Urinary bladder (tissue), 3 donors: ENCODE measurements at regions not wholly inside any gene's neighbourhood (a gene's known extent, or its start where the extent isn't known, plus 50 kb on each side); places are given as distances from the start of the nearest gene placed in this dataset.

Experiments
- DNase-seq: peaks from one replicate; pipeline ENCODE4 v3.0.0-alpha.2; 2015; ENCODE audit errors: extremely low spot score
- H3K27ac ChIP-seq: one replicate; pipeline ENCODE4 v1.5.1; 2013; ENCODE audit warnings: low read depth, mild to moderate bottlenecking, moderate library complexity
- H3K36me3 ChIP-seq: one replicate; pipeline ENCODE4 v1.6.1; 2013; ENCODE audit warnings: mild to moderate bottlenecking, moderate library complexity; ENCODE audit not compliant: insufficient read depth
- H3K4me1 ChIP-seq: one replicate; pipeline ENCODE4 v1.6.1; 2013; ENCODE audit warnings: mild to moderate bottlenecking, moderate library complexity; ENCODE audit not compliant: insufficient read depth
- H3K4me3 ChIP-seq: one replicate; pipeline ENCODE4 v1.5.1; 2013; ENCODE audit warnings: low read depth, low read length
- WGBS: extraction: QIAGEN DNeasy Blood & Tissue Kit; methylation state at CpG from one replicate; pipeline ENCODE4 v1.1.7; 2013; 5-methylcytosine and 5-hydroxymethylcytosine counted together
- donor health status: healthy with polysubstance abuse.
- donor health status: healthy.

DNA sequence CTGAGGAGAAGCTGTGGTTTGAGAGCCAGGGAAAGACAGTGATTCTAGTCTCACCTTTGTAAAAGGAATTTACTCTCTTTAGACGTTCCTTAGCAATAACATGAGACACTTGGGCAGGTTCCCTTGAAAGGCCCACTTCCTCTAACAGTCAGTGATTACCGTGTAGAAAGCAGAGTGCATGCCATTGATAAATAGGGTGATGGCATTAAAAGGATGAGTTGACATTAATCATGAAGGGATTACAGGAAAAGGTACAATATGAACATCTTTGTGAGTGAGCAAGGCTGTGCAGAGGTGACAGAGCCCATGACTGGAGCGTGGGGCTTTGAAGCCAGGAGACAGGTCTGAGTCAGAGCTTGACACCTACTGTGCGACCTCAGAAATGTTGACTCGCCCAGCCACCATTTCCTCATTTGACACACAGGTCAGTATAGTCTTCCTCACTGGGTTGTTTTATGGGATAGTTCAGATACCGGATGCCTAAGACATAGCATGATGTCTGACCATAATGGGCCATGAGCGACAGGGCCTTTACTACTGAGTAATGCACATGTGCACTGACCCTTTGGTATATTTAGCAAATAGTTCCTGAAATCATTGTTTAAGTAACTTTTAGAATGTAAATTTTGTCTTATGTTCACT is 341.7 kb upstream of the MTNR1B start:
- Histone ChIP-seq H3K4me3 (no peak overlapping the region), H3K27ac (no peak overlapping the region), H3K4me1 (no peaks in the 10 kb centered on the region), H3K36me3 (no peaks in the 10 kb centered on the region)
- no peak for DNase-seq
- 89% methylated on average over 7 of the region's 7 CpGs for WGBS

DNA sequence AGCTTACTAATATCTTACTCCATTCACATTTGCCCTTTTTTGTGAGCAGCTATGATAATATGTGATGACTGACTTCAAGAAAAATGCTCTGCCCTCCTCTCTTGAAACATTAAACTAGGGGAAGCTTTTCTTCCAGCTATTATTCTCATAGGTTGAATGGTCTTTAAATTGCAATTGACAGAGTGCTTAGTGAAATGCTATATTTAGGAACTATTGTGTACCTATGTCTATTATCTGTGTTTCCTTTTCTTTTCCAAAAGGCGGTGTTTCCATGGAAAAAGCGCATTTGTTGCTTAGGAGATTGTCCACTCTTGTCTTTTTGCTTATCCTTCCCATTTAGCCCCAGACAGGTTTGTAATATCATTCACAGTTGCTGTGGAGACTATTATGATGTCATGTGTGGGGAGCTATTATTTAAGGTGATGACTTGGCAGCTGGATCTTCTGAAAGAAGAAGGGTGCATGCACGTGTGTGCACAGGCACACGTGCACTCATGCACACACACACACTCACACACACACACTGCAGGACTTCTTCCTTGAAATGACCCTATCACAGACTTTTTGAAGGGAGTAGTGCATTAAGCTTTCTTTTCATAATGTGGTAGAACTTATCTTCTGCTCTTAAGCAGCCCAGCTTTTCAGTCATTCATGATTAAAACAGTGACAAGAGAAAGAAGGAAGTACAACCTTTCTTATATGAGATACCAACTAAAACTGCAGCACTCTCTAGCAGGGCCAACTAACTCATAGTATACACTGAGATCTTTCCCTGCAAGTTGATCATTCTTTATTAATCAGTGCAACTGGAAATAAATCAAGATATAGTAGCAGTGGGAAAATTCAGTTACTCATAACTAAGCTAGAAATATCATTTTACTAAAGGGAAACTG is 340.8 kb upstream of the MTNR1B start:
- Histone ChIP-seq H3K4me1 (no peaks in the 10 kb centered on the region), H3K4me3 (no peak overlapping the region), H3K27ac (no peak overlapping the region), H3K36me3 (no peaks in the 10 kb centered on the region)
- no peak for DNase-seq
- WGBS: 81% methylated on average over 4 of the region's 4 CpGs

DNA sequence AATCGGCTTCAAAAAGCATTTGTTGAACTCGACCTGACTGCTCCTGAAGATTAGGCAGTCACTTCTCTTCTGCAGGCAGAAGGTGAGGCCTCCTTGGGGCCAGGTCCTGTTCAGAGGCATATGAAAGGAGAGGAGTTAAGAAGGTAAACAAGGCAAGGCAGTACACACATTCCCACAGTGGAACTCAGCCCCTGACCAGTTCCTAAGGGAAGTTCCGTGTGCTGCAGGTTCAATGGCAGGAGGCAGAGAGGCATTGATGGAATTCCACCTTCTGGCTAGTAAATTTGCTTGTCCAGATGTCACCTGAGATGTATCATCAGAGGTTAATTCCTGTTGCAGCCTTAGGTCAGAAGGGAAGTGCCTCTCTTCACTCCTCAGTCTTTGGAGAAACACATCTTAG is 337.0 kb upstream of the MTNR1B start:
- WGBS: 82% methylated on average over 3 of the region's 3 CpGs
- DNase-seq: no peak
- H3K4me3 ChIP-seq: no peak overlapping the region
- no peaks in the 10 kb centered on the region for H3K36me3 ChIP-seq
- H3K27ac ChIP-seq: no peak overlapping the region
- no peaks in the 10 kb centered on the region for H3K4me1 ChIP-seq

DNA sequence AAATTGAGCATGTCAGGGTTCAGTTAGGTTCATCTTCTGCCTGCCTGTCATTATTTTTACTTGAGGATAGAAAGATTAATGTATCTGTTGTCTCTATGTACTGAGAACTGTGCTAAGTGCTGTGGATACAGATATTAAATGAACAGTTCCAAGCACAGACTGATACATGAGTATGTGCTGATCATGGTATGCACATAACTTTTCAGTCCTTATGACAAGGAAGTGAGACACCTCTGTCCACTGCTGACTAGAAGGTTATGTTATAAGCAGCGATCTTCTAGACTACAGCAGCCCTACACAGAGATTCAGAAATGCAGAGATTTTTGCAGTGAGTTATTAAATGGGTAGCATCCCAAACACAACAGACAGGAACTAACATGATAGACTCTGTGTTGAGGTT is 335.6 kb upstream of the MTNR1B start:
- 92% methylated on average over 1 of the region's 1 CpG for WGBS
- DNase-seq: no peak
- Histone ChIP-seq H3K27ac (no peak overlapping the region), H3K4me1 (no peaks in the 10 kb centered on the region), H3K4me3 (no peak overlapping the region), H3K36me3 (no peaks in the 10 kb centered on the region)

DNA sequence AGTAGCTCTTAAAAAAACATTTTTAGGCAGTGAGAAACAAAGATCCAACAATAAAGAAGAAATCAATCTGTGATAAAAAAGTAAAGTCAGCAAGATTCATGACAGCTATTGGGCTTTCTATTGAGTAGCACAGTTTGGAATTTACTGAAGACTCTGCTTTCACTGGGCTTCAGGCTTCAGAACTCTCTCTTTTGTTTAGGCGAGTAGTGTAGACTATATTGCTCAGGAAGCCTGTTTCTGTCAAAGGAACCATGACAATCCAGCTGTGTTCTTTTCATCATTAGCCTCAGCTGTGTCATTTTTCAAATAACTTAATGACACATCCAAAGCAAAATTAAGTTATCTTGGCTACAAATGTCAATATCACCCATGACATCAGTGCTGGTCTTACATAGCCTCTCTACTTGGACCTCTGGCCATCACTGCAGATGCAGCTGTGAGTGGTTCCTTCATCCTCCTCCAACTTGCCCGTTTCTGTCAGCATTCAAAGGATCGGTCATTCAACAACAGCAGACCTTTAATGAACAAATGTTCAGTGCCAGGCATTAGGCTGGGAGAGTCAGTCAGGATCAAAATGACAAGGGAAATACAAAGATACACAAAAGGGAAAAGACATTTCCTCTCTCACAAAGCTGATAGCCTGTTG is 332.8 kb upstream of the MTNR1B start:
- no peaks in the 10 kb centered on the region for H3K36me3 ChIP-seq
- WGBS: 85% methylated on average over 3 of the region's 3 CpGs
- no peaks in the 10 kb centered on the region for H3K4me1 ChIP-seq
- H3K27ac ChIP-seq: no peak overlapping the region
- no peak for DNase-seq
- no peak overlapping the region for H3K4me3 ChIP-seq

DNA sequence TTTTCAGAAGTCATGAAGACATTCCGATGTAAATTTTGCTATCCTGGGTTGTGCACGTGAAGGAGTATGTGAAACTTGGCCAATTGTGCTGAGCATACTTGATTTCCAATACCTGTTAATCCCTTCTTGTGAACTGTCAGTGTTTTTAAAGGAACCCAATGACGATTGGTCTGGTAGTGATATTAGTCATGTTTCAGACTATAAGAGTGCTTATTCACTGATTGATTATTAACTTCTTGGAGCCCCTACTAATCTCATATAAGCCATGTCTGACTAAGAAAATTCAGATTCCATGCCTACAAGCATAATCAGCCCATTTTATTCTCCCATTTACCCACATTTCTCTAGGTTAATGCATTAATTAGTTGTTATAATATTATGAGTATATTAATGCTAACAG is 330.8 kb upstream of the MTNR1B start:
- no peak overlapping the region for H3K27ac ChIP-seq
- no peaks in the 10 kb centered on the region for H3K36me3 ChIP-seq
- DNase-seq: no peak
- H3K4me3 ChIP-seq: no peak overlapping the region
- WGBS: 95% methylated on average over 3 of the region's 3 CpGs
- no peaks in the 10 kb centered on the region for H3K4me1 ChIP-seq

DNA sequence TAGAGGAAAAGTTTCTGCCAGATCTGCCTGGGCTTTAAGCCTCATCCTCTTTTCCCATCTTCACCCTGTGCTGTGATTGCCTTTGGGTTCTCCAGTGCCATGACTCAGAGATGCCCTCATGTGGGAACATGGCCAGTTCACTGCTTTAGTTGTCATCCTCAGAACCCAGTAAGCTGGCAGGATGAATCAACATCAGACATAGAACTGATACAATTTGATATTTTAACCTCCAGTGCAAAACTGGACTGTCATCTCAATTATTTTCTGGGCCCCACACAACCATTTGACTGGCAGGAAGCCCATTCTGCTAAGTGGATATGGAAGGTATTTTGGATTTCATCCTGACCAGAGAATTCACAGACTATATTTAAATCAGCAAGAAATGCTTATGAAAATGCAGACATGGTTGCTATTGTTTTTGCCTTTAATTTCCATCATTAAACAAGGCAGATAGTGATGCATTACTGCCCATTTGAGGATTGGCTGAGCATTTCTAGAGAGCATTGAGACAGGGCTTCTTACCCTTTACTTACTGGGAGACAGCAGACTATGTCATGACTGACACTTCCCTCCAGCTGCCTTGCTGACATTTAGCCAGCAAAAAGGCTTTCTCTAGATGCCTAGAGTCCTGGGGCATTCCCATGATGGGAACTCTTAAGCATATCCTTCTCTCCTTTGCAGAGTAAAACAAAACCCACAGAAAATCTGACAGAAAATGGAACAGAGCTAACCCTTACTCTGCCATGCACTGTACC is 327.1 kb upstream of the MTNR1B start:
- no peak for DNase-seq
- Histone ChIP-seq H3K27ac (no peak overlapping the region), H3K4me3 (no peak overlapping the region), H3K4me1 (no peaks in the 10 kb centered on the region), H3K36me3 (no peaks in the 10 kb centered on the region)

DNA sequence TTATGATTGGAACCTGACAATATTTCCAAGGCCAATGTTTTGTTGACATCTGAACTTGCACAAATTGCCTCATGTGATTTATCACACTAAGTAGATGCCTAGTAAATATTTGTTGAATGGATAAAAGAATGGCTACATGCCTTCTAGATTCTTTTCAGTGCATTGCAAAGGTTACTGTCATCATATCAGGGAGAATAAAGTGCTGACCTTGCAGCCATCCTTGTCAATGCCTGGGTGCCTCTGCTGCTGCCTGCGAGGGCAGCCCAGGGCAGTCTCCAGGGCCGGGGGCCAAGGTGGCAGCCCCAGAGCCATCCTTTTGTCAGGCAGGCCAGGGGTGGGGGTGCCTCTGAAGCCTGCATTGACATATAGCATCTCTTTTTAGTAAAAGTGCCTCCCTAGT is 325.6 kb upstream of the MTNR1B start:
- H3K36me3 ChIP-seq: no peaks in the 10 kb centered on the region
- DNase-seq: no peak
- no peaks in the 10 kb centered on the region for H3K4me1 ChIP-seq
- no peak overlapping the region for H3K27ac ChIP-seq
- H3K4me3 ChIP-seq: no peak overlapping the region
- 75% methylated on average over 2 of the region's 2 CpGs for WGBS

DNA sequence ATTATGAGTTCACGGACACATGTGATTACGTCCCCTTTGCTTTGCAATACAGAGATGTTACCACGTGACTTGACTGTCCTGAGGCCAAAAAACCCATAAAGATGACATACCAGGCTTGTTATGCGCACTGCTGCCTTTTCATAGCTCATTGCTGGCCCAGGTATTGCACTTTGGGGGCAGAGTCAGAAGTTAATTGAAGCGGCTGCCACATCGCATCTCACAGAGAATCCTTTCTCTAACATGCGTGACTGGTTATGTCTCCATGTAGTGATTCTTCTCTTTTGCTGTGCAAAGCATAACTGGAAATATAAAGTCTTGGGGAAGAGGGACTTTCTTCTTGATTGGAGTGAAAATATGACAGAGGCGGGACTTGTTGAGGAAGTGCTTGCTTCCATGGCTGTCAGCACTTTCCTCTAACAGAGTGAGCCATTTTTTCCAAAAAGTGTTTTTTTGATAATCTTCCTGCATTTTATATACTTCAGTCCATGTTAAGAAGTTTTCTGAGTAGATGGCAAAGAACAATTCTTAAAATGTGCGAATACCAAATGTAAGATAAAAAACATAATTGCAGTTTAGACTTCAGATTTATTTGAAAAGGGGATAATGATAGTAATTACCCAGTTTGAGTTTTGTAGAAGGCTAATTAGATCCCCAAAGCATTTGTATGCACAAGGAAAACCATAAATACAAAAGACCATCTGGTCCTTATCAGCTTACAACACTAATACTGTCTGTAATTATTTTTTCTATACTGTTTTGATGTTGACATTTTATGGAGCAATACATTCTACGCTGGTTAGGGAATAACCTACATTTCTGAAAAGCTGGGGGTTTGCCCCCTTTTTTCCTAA is 324.6 kb upstream of the MTNR1B start:
- no peak overlapping the region for H3K4me3 ChIP-seq
- no peak for DNase-seq
- H3K4me1 ChIP-seq: no peaks in the 10 kb centered on the region
- WGBS: 91% methylated on average over 10 of the region's 10 CpGs
- no peak overlapping the region for H3K27ac ChIP-seq
- H3K36me3 ChIP-seq: no peaks in the 10 kb centered on the region

DNA sequence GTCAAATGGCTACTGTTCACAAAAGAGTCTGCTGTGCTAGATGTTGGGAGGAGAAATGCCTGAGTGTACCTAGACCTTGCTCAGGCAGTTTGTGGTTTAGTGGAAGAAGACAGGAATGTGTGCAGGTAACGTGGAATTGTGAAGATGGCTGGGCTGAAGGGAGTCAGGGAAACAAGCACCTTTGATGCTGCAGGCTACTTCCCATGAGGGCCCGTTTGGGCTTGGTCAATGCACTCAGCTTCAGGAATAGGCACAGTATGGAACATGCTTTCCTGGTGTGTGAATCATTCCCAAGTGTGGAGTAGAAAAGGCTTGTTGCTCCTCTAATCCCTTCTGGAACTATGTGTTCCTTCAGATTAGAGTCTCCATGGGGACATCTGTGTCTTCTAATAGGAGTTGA is 318.3 kb upstream of the MTNR1B start:
- 88% methylated on average over 2 of the region's 2 CpGs for WGBS
- no peak overlapping the region for H3K27ac ChIP-seq
- no peaks in the 10 kb centered on the region for H3K36me3 ChIP-seq
- no peaks in the 10 kb centered on the region for H3K4me1 ChIP-seq
- no peak overlapping the region for H3K4me3 ChIP-seq
- DNase-seq: no peak

DNA sequence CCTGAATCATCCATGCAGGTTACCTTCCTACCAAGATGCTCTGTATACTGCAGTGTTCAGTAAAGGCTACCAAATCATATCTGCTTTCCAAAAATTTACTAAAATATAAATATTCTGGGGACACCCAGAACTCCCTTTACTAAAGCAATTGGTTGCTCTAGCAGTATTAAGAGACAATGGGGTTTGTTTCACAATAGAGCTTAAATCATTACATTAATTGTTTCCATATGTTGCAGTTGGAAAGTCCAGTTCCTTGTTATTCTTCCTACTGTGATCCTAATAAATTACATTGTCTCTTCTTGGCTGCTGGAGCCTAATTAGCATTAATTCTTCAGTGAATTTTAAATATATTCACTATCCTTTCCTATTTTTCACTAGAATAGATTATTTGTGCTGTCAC is 316.0 kb upstream of the MTNR1B start:
- H3K4me1 ChIP-seq: no peaks in the 10 kb centered on the region
- H3K36me3 ChIP-seq: no peaks in the 10 kb centered on the region
- no peak for DNase-seq
- H3K4me3 ChIP-seq: no peak overlapping the region
- H3K27ac ChIP-seq: no peak overlapping the region

DNA sequence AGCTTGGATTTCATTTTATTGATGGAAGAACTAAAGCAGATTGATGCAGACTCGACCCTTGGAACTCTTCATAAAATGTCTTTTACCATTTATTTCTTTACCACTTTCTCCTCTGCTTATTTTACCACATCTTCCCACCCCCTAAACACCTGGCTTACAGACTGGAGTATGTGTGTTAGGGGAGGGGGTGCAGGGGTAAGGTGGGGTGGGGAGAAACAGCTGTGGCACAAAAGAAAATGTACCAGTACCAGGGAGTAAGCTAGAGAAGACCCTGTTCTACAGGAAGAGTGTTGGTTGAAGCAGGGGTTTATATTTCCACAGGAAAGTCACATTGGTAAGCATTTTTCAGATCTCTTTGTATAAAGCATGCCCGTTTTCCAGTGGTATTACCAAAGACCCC is 312.7 kb upstream of the MTNR1B start:
- H3K36me3 ChIP-seq: no peaks in the 10 kb centered on the region
- no peaks in the 10 kb centered on the region for H3K4me1 ChIP-seq
- 77% methylated on average over 2 of the region's 2 CpGs for WGBS
- H3K4me3 ChIP-seq: no peak overlapping the region
- no peak overlapping the region for H3K27ac ChIP-seq
- DNase-seq: no peak

DNA sequence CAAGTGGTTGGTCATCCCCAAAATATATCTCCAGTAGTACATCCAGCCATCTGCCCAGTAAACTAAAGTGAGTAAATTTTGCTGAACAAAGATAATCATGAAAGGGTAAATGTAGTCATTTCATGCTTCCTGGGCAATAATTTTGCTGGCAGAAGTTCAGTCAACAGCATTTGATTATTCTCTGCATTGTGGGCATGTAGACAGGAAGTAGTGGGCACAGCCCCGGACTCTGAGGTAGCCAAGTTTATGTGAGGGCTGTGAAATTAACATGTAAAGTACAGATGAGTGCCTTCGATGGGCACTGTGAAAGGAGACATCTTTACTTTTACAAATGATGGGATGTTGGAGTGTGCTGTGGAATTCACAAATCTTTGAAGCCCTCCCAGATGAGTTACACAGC is 312.2 kb upstream of the MTNR1B start:
- Histone ChIP-seq H3K4me1 (no peaks in the 10 kb centered on the region), H3K36me3 (no peaks in the 10 kb centered on the region), H3K27ac (no peak overlapping the region), H3K4me3 (no peak overlapping the region)
- whole genome bisulfite sequencing: 82% methylated on average over 2 of the region's 2 CpGs
- DNase-seq: no peak
